ENCODE measurements at regions not wholly inside any gene's neighbourhood (a gene's known extent, or its start where the extent isn't known, plus 50 kb on each side); places are given as distances from the start of the nearest gene placed in this dataset.

DNA sequence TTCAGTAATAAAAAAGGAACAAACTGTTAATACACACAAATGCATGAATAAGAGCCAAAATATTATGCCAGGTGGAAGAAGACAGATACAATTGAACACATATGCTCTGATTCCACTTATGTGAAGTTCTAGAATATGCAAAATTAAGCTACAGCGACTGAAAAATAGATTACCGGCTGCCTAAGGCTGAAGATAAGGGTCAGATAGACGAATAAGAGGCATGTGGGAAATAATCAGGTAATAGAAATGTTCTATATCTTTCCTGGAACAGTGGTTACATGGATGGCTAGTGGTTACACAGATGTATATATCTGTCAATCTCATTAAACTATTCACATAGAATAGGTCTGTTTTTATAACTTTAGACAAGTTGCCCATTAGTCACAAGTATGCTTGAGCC lies 51.9 kb upstream of the REG3G start:
- in situ Hi-C loops (cut with MboI; ENCODE audit: low sequenced_read_pairs): no loop called here

More for the DNA sequence above, 51.9 kb upstream of the REG3G start:
- Histone ChIP-seq H3K79me1 (ENCODE audit: low read depth in 1 of 2, low read length in 2 of 2) (no peaks in the 10 kb centered on the region), H2BK120ac (ENCODE audit: low read depth, low read length) (no peak overlapping the region), H2AK5ac (ENCODE audit: low read depth, low read length) (no peak overlapping the region), H2BK5ac (ENCODE audit: low read depth, low read length, poor library complexity, severe bottlenecking) (no peak overlapping the region), H3K9me1 (ENCODE audit: insufficient read depth, low read length) (no peaks in the 10 kb centered on the region), H2BK20ac (ENCODE audit: low read depth, low read length) (no peak overlapping the region), H2AFZ (replicated peaks; ENCODE audit: low read length, poor library complexity) (no peak overlapping the region), H4K5ac (ENCODE audit: low read depth, low read length) (no peak overlapping the region), H3K23ac (ENCODE audit: low read depth, low read length) (no peak overlapping the region), H4K20me1 (ENCODE audit: insufficient read depth, low read length) (no peaks in the 10 kb centered on the region), H3K56ac (ENCODE audit: extremely low read depth, insufficient read depth, low read length) (no peak overlapping the region), H3K4me1 (ENCODE audit: control insufficient read depth, insufficient read depth, low read length) (no peaks in the 10 kb centered on the region), H3K14ac (replicated peaks; ENCODE audit: low read depth, low read length) (no peak overlapping the region), H4K91ac (ENCODE audit: insufficient read depth, low read depth, low read length) (no peak overlapping the region), H3K4ac (ENCODE audit: low read depth, low read length) (no peak overlapping the region), H3K9me3 (ENCODE audit: control insufficient read depth, insufficient read depth, low read length) (no peaks in the 10 kb centered on the region), H3K4me2 (ENCODE audit: low read depth, low read length) (no peak overlapping the region), H2AK9ac (replicated peaks; ENCODE audit: low read depth, low read length, poor library complexity) (no peak overlapping the region), H3K18ac (ENCODE audit: low read depth, low read length) (no peak overlapping the region), H3K27me3 (ENCODE audit: control insufficient read depth, insufficient read depth, low read length) (no peaks in the 10 kb centered on the region), H3K36me3 (ENCODE audit: control insufficient read depth, insufficient read depth, low read length) (no peaks in the 10 kb centered on the region), H3K9ac (ENCODE audit: low read depth, low read length) (no peak overlapping the region), H2BK15ac (ENCODE audit: low read depth, low read length) (no peak overlapping the region), H3K27ac (ENCODE audit: insufficient read depth, low read length) (no peak overlapping the region), H3K4me3 (ENCODE audit: insufficient read depth, low read depth, low read length) (no peak overlapping the region), H4K8ac (ENCODE audit: low read depth in 2 of 2, low read length in 2 of 2) (no peak overlapping the region)
- BruUV-seq (replicated peaks): no TSS peak
- dilution Hi-C loops (cut with HindIII; ENCODE audit: low sequenced_read_pairs, unreplicated experiment) (no loop called here), intact Hi-C loops (cut with micrococcal nuclease) (no loop called here)
- no peak for ATAC-seq (ENCODE audit: low read depth)
- POLR2A ChIA-PET (ENCODE audit: unreplicated experiment): no interaction called here
- TF ChIP-seq CEBPB (IDR thresholded peaks at IDR 0.05; ENCODE audit: low read depth, low read length) (no peak), MAFK (IDR thresholded peaks at IDR 0.05; ENCODE audit: low read depth, low read length) (no peak), POLR2A (IDR thresholded peaks at IDR 0.05; ENCODE audit: low read depth, low read length) (no peak), NFE2L2 (IDR thresholded peaks at IDR 0.05; ENCODE audit: low read depth, low read length) (no peak), FOS (IDR thresholded peaks at IDR 0.05; ENCODE audit: low read depth, low read length) (no peak), BHLHE40 (IDR thresholded peaks at IDR 0.05; ENCODE audit: low read depth, low read length) (no peak), CHD1 (IDR thresholded peaks at IDR 0.05; ENCODE audit: low read depth, low read length) (no peak), RAD21 (IDR thresholded peaks at IDR 0.05; ENCODE audit: low read length) (no peak), RFX5 (IDR thresholded peaks at IDR 0.05; ENCODE audit: low read depth, low read length) (no peak), MXI1 (IDR thresholded peaks at IDR 0.05; ENCODE audit: borderline replicate concordance, low read depth, low read length) (no peak), RCOR1 (IDR thresholded peaks at IDR 0.05; ENCODE audit: insufficient replicate concordance, low read length) (no peak), SMC3 (IDR thresholded peaks at IDR 0.05; ENCODE audit: low read depth, low read length) (no peak), MAZ (IDR thresholded peaks at IDR 0.05; ENCODE audit: borderline replicate concordance, low read depth, low read length) (no peak)
- TF ChIP-seq, protein P1, sequence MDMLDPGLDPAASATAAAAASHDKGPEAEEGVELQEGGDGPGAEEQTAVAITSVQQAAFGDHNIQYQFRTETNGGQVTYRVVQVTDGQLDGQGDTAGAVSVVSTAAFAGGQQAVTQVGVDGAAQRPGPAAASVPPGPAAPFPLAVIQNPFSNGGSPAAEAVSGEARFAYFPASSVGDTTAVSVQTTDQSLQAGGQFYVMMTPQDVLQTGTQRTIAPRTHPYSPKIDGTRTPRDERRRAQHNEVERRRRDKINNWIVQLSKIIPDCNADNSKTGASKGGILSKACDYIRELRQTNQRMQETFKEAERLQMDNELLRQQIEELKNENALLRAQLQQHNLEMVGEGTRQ (IDR thresholded peaks at IDR 0.05; ENCODE audit: low read depth, low read length): no peak
- TF ChIP-seq, protein P2, sequence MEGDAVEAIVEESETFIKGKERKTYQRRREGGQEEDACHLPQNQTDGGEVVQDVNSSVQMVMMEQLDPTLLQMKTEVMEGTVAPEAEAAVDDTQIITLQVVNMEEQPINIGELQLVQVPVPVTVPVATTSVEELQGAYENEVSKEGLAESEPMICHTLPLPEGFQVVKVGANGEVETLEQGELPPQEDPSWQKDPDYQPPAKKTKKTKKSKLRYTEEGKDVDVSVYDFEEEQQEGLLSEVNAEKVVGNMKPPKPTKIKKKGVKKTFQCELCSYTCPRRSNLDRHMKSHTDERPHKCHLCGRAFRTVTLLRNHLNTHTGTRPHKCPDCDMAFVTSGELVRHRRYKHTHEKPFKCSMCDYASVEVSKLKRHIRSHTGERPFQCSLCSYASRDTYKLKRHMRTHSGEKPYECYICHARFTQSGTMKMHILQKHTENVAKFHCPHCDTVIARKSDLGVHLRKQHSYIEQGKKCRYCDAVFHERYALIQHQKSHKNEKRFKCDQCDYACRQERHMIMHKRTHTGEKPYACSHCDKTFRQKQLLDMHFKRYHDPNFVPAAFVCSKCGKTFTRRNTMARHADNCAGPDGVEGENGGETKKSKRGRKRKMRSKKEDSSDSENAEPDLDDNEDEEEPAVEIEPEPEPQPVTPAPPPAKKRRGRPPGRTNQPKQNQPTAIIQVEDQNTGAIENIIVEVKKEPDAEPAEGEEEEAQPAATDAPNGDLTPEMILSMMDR (conservative IDR thresholded peaks at IDR 0.05; ENCODE audit: low read depth, low read length): no peak
- TF ChIP-seq, protein P3, sequence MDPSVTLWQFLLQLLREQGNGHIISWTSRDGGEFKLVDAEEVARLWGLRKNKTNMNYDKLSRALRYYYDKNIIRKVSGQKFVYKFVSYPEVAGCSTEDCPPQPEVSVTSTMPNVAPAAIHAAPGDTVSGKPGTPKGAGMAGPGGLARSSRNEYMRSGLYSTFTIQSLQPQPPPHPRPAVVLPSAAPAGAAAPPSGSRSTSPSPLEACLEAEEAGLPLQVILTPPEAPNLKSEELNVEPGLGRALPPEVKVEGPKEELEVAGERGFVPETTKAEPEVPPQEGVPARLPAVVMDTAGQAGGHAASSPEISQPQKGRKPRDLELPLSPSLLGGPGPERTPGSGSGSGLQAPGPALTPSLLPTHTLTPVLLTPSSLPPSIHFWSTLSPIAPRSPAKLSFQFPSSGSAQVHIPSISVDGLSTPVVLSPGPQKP (IDR thresholded peaks at IDR 0.05; ENCODE audit: borderline replicate concordance, low read depth, low read length): no peak
- WGBS, 2 experiments (ENCODE audit: extremely low coverage in 2 of 2, insufficient read length in 1 of 2): no CpG with 5 or more reads among the region's 3 CpGs
- CTCF ChIA-PET: no interaction called here
- DNase-seq: no peak

Data from IMR-90 (cell line).